Mucosa of rectum (tissue), 2 donors: ENCODE measurements at regions not wholly inside any gene's neighbourhood (a gene's known extent, or its start where the extent isn't known, plus 50 kb on each side); places are given as distances from the start of the nearest gene placed in this dataset.
"Not testable (repeated sequence)": the region's sequence is repeated elsewhere in the genome, so short reads cannot be mapped to it uniquely, and the experiment has no call there.

Experiments
- H3K27ac ChIP-seq, 2 donors: one replicate each; pipeline ENCODE4 v1.7.0; 2013; ENCODE audit warnings: inconsistent platforms in 2 of 2, low read depth in 2 of 2, low read length in 2 of 2
- H3K27me3 ChIP-seq, 2 donors: one replicate each; pipeline ENCODE4 v1.7.0; 2013; ENCODE audit warnings: low read length in 2 of 2; ENCODE audit not compliant: control insufficient read depth in 2 of 2, insufficient read depth in 2 of 2
- H3K36me3 ChIP-seq, 2 donors: one replicate each; pipeline ENCODE4 v1.7.0; 2013; ENCODE audit warnings: low read length in 2 of 2; ENCODE audit not compliant: control insufficient read depth in 2 of 2, insufficient read depth in 2 of 2
- H3K4me1 ChIP-seq, 2 donors: one replicate each; pipeline ENCODE4 v1.7.0; 2013; ENCODE audit warnings: low read length in 2 of 2, mild to moderate bottlenecking in 1 of 2; ENCODE audit not compliant: control insufficient read depth in 2 of 2, insufficient read depth in 2 of 2
- H3K4me3 ChIP-seq, 2 donors: one replicate each; pipeline ENCODE4 v1.7.0; 2013; ENCODE audit warnings: low read length in 2 of 2
- H3K9ac ChIP-seq, 2 donors: one replicate each; pipeline ENCODE4 v1.7.0; 2013; ENCODE audit warnings: low read length in 2 of 2, low read depth in 1 of 2, mild to moderate bottlenecking in 1 of 2
- H3K9me3 ChIP-seq, 2 donors: one replicate each; pipeline ENCODE4 v1.7.0; 2013; ENCODE audit warnings: low read length in 2 of 2; ENCODE audit not compliant: control insufficient read depth in 2 of 2
- donor health status: healthy.
- donor health status: Normal muscosa, but diverticular disease.

- no peaks in the 10 kb centered on the region for H3K9me3 ChIP-seq
- H3K4me1 ChIP-seq: no peaks in the 10 kb centered on the region
- H3K4me3 ChIP-seq: no peak overlapping the region
- H3K9ac ChIP-seq: no peak overlapping the region
- no peaks in the 10 kb centered on the region for H3K36me3 ChIP-seq
- no peak overlapping the region for H3K27ac ChIP-seq
- no peaks in the 10 kb centered on the region for H3K27me3 ChIP-seq
These were observed 315.2 kb upstream of the ACO1 start for GRCh38 chr9:32069169-32069813.

DNA sequence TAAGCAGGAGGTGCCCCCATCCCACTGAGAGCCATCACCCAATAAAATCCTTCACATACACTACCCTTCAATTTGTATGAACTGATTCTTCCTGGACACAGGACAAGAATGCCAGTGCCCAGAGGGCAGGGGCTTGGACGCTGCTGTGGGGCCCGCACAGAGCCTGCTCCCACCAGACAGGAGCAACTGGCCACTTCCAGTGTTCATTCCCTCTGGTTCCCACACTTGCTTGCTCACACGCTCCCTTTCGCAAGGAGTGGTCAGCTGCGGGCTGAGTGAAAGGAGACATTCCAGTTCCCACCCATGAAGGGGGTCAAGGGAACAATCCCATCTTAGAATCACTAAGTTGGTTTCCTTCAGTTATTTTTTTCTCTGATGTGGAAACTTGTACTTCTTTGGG, 314.5 kb upstream of the ACO1 start:
- Histone ChIP-seq H3K36me3 (no peaks in the 10 kb centered on the region), H3K9me3 (no peaks in the 10 kb centered on the region), H3K27ac (no peak overlapping the region), H3K9ac (no peak overlapping the region), H3K4me1 (no peaks in the 10 kb centered on the region), H3K4me3 (no peak overlapping the region), H3K27me3 (no peaks in the 10 kb centered on the region)

- H3K36me3 ChIP-seq: no peaks in the 10 kb centered on the region
- H3K9me3 ChIP-seq: no peaks in the 10 kb centered on the region
- H3K4me1 ChIP-seq: no peaks in the 10 kb centered on the region
- no peak overlapping the region for H3K27ac ChIP-seq
- no peak overlapping the region for H3K4me3 ChIP-seq
- no peak overlapping the region for H3K9ac ChIP-seq
- H3K27me3 ChIP-seq: no peaks in the 10 kb centered on the region
These were observed 311.9 kb upstream of the ACO1 start for GRCh38 chr9:32072570-32072969.

DNA sequence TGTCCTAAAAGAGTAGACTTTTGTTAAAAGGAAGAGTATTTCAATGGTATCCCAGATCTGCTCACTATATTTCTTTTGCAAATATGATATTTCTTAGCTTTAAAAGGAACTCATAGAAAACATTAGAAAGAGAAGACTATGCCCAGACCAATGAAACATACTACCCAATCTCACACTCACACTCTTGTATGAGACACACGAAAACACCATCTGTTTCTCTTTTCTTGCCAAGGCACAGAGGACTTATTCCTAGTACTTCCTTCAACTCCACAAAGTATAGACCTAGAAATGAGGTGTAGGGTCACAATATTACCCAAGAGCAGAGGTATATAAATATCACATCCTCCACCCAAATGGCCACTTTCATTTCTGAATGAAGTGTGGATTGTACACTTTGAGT, 292.4 kb upstream of the ACO1 start:
- Histone ChIP-seq H3K9me3 (no peaks in the 10 kb centered on the region), H3K9ac (no peak overlapping the region), H3K27ac (no peak overlapping the region), H3K27me3 (no peaks in the 10 kb centered on the region), H3K4me3 (no peak overlapping the region), H3K4me1 (no peaks in the 10 kb centered on the region), H3K36me3 (no peaks in the 10 kb centered on the region)

DNA sequence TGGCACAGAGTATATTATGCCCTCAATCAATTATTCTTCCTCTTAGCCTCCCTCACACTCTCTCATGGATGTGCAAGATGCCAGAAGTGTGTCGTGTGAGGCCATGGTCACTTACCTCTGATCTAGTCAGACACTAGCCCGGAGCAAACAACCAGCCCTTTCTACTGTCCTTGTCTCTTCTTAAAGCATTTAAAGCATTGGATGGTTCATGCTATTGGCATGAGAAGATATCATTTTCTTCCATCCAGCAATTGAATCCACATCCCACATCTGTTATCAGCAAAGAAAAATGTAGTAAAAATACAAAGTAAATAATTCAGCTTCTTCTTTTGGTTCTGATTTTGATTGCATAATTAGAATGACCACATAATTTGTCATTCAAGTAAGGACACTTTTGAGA, 267.2 kb upstream of the ACO1 start:
- no peaks in the 10 kb centered on the region for H3K9me3 ChIP-seq
- H3K4me3 ChIP-seq: no peak overlapping the region
- H3K36me3 ChIP-seq: no peaks in the 10 kb centered on the region
- H3K27ac ChIP-seq: no peak overlapping the region
- no peaks in the 10 kb centered on the region for H3K4me1 ChIP-seq
- H3K9ac ChIP-seq: no peak overlapping the region
- H3K27me3 ChIP-seq: no peaks in the 10 kb centered on the region

DNA sequence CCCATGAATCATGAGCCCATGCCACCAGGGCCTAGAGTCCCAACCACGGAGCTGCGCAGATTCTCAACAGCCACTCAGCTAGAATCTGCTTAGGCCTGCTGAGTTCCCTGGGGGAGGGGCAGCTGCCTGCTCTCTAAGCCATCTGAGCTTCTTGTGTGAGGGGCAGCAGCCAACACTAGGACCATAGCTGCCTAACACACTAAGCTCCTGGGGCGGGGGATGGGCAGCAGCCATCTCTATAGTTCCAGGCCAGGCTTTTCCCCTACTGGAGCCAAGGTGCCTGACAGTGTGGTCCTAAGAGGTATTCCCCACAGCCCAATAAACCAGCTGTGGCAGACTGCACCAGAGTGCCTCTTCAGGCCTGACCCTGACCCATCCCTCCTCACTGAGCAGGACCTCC, 255.9 kb upstream of the ACO1 start:
- Histone ChIP-seq H3K9ac (no peak overlapping the region), H3K4me3 (no peak overlapping the region), H3K27me3 (no peaks in the 10 kb centered on the region), H3K4me1 (no peaks in the 10 kb centered on the region), H3K9me3 (no peaks in the 10 kb centered on the region), H3K27ac (no peak overlapping the region), H3K36me3 (no peaks in the 10 kb centered on the region)

DNA sequence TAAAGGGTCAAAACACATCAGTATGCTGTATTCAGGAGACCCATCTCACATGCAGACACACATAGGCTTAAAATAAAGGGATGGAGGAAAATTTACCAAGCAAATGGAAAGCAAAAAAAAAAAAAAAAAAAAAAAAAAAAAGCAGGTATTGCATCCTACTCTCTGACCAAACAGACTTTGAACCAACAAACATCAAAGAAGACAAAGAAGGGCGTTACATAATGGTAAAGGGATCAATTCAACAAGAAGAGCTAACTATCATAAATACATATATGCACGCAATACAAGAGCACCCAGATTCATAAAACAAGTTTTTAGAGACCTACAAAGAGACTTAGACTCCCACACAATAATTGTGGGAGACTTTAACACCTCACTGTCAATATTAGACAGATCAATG, 253.7 kb upstream of the ACO1 start:
- not testable (repeated sequence) for H3K9ac ChIP-seq, H3K27me3 ChIP-seq, H3K9me3 ChIP-seq, H3K4me3 ChIP-seq, H3K4me1 ChIP-seq, H3K27ac ChIP-seq, H3K36me3 ChIP-seq

GRCh38 chr9:32136700-32137339, 247.6 kb upstream of the ACO1 start:
- Histone ChIP-seq H3K36me3 (no peaks in the 10 kb centered on the region), H3K4me3 (no peak overlapping the region), H3K9ac (no peak overlapping the region), H3K4me1 (no peaks in the 10 kb centered on the region), H3K9me3 (peaks cover 0 to 3% of the 10 kb centered on the region in 2 donors), H3K27ac (no peak overlapping the region), H3K27me3 (no peaks in the 10 kb centered on the region)

- no peaks in the 10 kb centered on the region for H3K36me3 ChIP-seq
- no peak overlapping the region for H3K4me3 ChIP-seq
- no peak overlapping the region for H3K27ac ChIP-seq
- H3K9ac ChIP-seq: no peak overlapping the region
- no peaks in the 10 kb centered on the region for H3K27me3 ChIP-seq
- H3K4me1 ChIP-seq: no peaks in the 10 kb centered on the region
- no peaks in the 10 kb centered on the region for H3K9me3 ChIP-seq
These were observed 242.4 kb upstream of the ACO1 start for GRCh38 chr9:32142074-32142473.

DNA sequence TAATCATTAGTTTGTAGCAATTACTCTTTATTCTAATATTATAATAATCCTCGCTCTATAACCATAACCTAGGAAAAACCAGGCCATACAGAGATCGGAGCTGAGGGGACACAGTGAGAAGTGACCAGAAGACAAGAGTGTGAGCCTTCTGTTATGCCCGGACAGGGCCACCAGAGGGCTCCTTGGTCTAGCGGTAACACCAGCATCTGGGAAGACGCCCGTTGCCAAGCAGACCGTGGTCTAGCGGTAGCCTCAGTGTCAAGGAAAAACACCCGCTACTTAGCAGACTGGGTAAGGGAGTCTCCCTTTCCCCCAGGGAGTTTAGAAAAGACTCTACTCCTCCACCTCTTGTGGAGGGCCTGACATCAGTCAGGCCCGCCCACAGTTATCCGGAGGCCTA, 235.9 kb upstream of the ACO1 start:
- H3K9me3 ChIP-seq, H3K4me1 ChIP-seq, H3K4me3 ChIP-seq, H3K9ac ChIP-seq, H3K27ac ChIP-seq, H3K27me3 ChIP-seq, H3K36me3 ChIP-seq: not testable (repeated sequence)
